ENCODE measurements at regions not wholly inside any gene's neighbourhood (a gene's known extent, or its start where the extent isn't known, plus 50 kb on each side); places are given as distances from the start of the nearest gene placed in this dataset.
"Not testable (repeated sequence)": the region's sequence is repeated elsewhere in the genome, so short reads cannot be mapped to it uniquely, and the experiment has no call there.

DNA sequence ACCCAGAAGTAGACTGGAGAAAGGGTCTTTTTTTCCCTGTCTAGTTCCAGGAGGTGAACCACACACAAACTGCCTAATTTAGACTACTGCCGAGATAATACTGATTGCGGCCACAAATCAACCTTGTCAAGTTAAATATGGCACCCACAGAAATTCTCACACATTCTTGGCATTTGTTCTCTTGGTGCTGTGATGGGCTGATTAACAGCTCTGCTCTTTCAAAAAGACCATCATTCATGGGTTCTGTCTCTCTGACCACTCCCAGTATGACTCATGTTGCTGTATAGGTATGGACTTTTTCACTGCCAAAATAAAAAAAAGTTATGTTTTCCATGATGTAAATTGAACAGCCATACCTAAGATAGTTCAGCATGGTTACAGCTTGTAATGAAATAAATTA, 1003.5 kb upstream of the LCORL start:
- no peaks in the 10 kb centered on the region; the same call in 1 of the 2 replicates for H3K9me3 ChIP-seq
- H3K4me3 ChIP-seq (ENCODE audit: low read depth, low read length) = no peak overlapping the region
- H3K27me3 Mint-ChIP-seq (ENCODE audit: insufficient read depth, unreplicated experiment) = no peaks in the 10 kb centered on the region
- BruUV-seq (replicated peaks) = no TSS peak
- DNase-seq = no peak
- no peak for TF ChIP-seq CTCF (IDR thresholded peaks at IDR 0.05; ENCODE audit: insufficient read depth in 1 of 2, low read depth in 1 of 2, low read length in 1 of 2, severe bottlenecking in 1 of 2, unreplicated experiment in 1 of 2)
- H3K36me3 Mint-ChIP-seq (ENCODE audit: insufficient read depth, unreplicated experiment) = peaks cover 5% of the 10 kb centered on the region
- H3K36me3 ChIP-seq (ENCODE audit: control insufficient read depth, insufficient read depth, low read length) = no peaks in the 10 kb centered on the region
- H3K4me3 Mint-ChIP-seq (ENCODE audit: unreplicated experiment) = no peak overlapping the region
- no peak overlapping the region for H3K27ac Mint-ChIP-seq (ENCODE audit: unreplicated experiment)
- H3K4me1 Mint-ChIP-seq (ENCODE audit: low read depth, unreplicated experiment) = peaks cover 13% of the 10 kb centered on the region
- H3K4me1 ChIP-seq = peaks cover 18% of the 10 kb centered on the region
- ChIA-PET CTCF (no interaction called here), POLR2A (no interaction called here)
- H3K9me3 Mint-ChIP-seq (ENCODE audit: unreplicated experiment) = no peaks in the 10 kb centered on the region
- H3K27me3 ChIP-seq (replicated peaks; ENCODE audit: control insufficient read depth, insufficient read depth, low read length) = no peaks in the 10 kb centered on the region
- intact Hi-C loops (cut with micrococcal nuclease; ENCODE audit: unreplicated experiment) = loop anchor here (10.0 kb wide), 1 partner anchor 170 kb away; no protein-coding TSS in a partner anchor

DNA sequence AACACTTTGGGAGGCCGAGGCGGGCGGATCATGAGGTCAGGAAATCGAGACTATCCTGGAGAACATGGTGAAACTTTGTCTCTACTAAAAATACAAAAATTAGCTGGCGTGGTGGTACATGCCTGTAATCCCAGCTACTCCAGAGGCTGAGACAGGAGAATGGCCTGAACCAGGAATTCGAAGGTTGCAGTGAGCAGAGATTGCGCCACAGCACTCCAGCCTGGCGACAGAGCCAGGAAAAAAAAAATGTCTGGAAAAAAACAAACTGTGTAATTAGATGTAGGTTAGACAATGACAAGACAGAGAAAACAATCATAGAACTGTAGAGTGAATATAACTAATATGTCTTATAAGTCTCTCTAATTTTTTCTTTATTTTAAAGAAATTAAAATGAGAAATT, 1002.5 kb upstream of the LCORL start:
- peaks cover 9% of the 10 kb centered on the region for H3K4me1 ChIP-seq
- Mint-ChIP-seq H3K4me1 (ENCODE audit: low read depth, unreplicated experiment) (peaks cover 5% of the 10 kb centered on the region), H3K27me3 (ENCODE audit: insufficient read depth, unreplicated experiment) (no peaks in the 10 kb centered on the region), H3K9me3 (ENCODE audit: unreplicated experiment) (no peaks in the 10 kb centered on the region), H3K27ac (ENCODE audit: unreplicated experiment) (no peak overlapping the region), H3K4me3 (ENCODE audit: unreplicated experiment) (no peak overlapping the region), H3K36me3 (ENCODE audit: insufficient read depth, unreplicated experiment) (peaks cover 5% of the 10 kb centered on the region)
- no peaks in the 10 kb centered on the region for H3K36me3 ChIP-seq (ENCODE audit: control insufficient read depth, insufficient read depth, low read length)
- H3K9me3 ChIP-seq = no peaks in the 10 kb centered on the region; the same call in 1 of the 2 replicates
- BruUV-seq (replicated peaks) = no TSS peak
- H3K27me3 ChIP-seq (replicated peaks; ENCODE audit: control insufficient read depth, insufficient read depth, low read length) = no peaks in the 10 kb centered on the region
- H3K4me3 ChIP-seq (ENCODE audit: low read depth, low read length) = no peak overlapping the region
- DNase-seq = no peak
- POLR2A ChIA-PET = no interaction called here
- intact Hi-C loops (cut with micrococcal nuclease; ENCODE audit: unreplicated experiment) = loop anchor here (10.0 kb wide), 1 partner anchor 171 kb away; no protein-coding TSS in a partner anchor
- CTCF ChIA-PET = no interaction called here
- no peak for TF ChIP-seq CTCF (IDR thresholded peaks at IDR 0.05; ENCODE audit: insufficient read depth in 1 of 2, low read depth in 1 of 2, low read length in 1 of 2, severe bottlenecking in 1 of 2, unreplicated experiment in 1 of 2)

DNA sequence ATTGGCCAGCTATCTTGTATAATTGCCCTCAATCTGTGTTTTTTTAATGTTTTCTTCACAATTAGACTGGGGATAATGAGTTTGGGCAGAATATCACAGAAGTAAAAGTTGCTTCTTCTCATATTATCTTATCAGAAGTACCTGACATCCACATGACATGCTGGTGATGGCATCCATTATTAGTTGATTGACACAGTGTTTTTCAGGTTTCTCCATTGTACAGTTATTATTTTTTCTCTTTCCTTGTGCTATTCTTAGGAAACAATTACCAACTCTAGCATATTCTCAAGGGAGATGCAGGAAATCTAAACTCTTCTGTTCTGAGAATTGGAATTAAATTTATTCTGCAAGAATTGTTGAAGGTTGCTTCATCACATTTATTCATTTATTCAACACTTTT, 1000.1 kb upstream of the LCORL start:
- CTCF ChIA-PET = no interaction called here
- no TSS peak for BruUV-seq (replicated peaks)
- H3K4me1 ChIP-seq = no peaks in the 10 kb centered on the region

GRCh38 chr4:19016550-19016949, 995.0 kb upstream of the LCORL start:
- H3K4me1 Mint-ChIP-seq (ENCODE audit: low read depth, unreplicated experiment); BruUV-seq (replicated peaks); DNase-seq; H3K4me3 ChIP-seq (ENCODE audit: low read depth, low read length); H3K27ac Mint-ChIP-seq (ENCODE audit: unreplicated experiment); H3K4me1 ChIP-seq; H3K27me3 Mint-ChIP-seq (ENCODE audit: insufficient read depth, unreplicated experiment); POLR2A ChIA-PET; intact Hi-C loops (cut with micrococcal nuclease; ENCODE audit: unreplicated experiment); H3K4me3 Mint-ChIP-seq (ENCODE audit: unreplicated experiment); H3K9me3 Mint-ChIP-seq (ENCODE audit: unreplicated experiment); H3K9me3 ChIP-seq; CTCF ChIA-PET; H3K36me3 Mint-ChIP-seq (ENCODE audit: insufficient read depth, unreplicated experiment); H3K36me3 ChIP-seq (ENCODE audit: control insufficient read depth, insufficient read depth, low read length); H3K27me3 ChIP-seq (replicated peaks; ENCODE audit: control insufficient read depth, insufficient read depth, low read length): not testable (repeated sequence)

More for the DNA sequence above, 1000.1 kb upstream of the LCORL start:
- no peak overlapping the region for H3K27ac Mint-ChIP-seq (ENCODE audit: unreplicated experiment)
- no peaks in the 10 kb centered on the region for H3K4me1 Mint-ChIP-seq (ENCODE audit: low read depth, unreplicated experiment)
- H3K27me3 Mint-ChIP-seq (ENCODE audit: insufficient read depth, unreplicated experiment) = no peaks in the 10 kb centered on the region
- DNase-seq = no peak
- H3K9me3 Mint-ChIP-seq (ENCODE audit: unreplicated experiment) = peaks cover 7% of the 10 kb centered on the region
- no peak overlapping the region for H3K4me3 Mint-ChIP-seq (ENCODE audit: unreplicated experiment)
- no peaks in the 10 kb centered on the region for H3K36me3 ChIP-seq (ENCODE audit: control insufficient read depth, insufficient read depth, low read length)
- no peak overlapping the region for H3K4me3 ChIP-seq (ENCODE audit: low read depth, low read length)
- peaks cover 5% of the 10 kb centered on the region for H3K36me3 Mint-ChIP-seq (ENCODE audit: insufficient read depth, unreplicated experiment)
- no peaks in the 10 kb centered on the region for H3K9me3 ChIP-seq
- intact Hi-C loops (cut with micrococcal nuclease; ENCODE audit: unreplicated experiment) = loop anchor here (10.0 kb wide), 1 partner anchor 173 kb away; no protein-coding TSS in a partner anchor
- no peaks in the 10 kb centered on the region for H3K27me3 ChIP-seq (replicated peaks; ENCODE audit: control insufficient read depth, insufficient read depth, low read length)
- POLR2A ChIA-PET = no interaction called here
- no peak for TF ChIP-seq CTCF (IDR thresholded peaks at IDR 0.05; ENCODE audit: insufficient read depth in 1 of 2, low read depth in 1 of 2, low read length in 1 of 2, severe bottlenecking in 1 of 2, unreplicated experiment in 1 of 2)

All from Caco-2 (cell line).